GM13977 (cell line): ENCODE measurements at regions not wholly inside any gene's neighbourhood (a gene's known extent, or its start where the extent isn't known, plus 50 kb on each side); places are given as distances from the start of the nearest gene placed in this dataset.

Experiments used
- DNase-seq: peaks from one replicate; pipeline ENCODE4 v3.0.0; 2012; ENCODE audit warnings: low spot score
- CTCF ChIP-seq: IDR thresholded peaks from 2 replicates; pipeline ENCODE4 v1.5.1; 2012; ENCODE audit warnings: mild to moderate bottlenecking, control low read depth; ENCODE audit not compliant: insufficient read depth; ENCODE audit errors: extremely low read depth, missing control alignments
- in situ Hi-C: fragments of 300-500 bp; cut with MboI; formaldehyde crosslinking; loops from one replicate; pipeline ENCODE4 v1.12.0; 2022; ENCODE audit warnings: low sequenced_read_pairs, low pct_unique_long_range_greater_than_20kb, mixed read lengths, inconsistent platforms; ENCODE audit not compliant: unreplicated experiment

DNA sequence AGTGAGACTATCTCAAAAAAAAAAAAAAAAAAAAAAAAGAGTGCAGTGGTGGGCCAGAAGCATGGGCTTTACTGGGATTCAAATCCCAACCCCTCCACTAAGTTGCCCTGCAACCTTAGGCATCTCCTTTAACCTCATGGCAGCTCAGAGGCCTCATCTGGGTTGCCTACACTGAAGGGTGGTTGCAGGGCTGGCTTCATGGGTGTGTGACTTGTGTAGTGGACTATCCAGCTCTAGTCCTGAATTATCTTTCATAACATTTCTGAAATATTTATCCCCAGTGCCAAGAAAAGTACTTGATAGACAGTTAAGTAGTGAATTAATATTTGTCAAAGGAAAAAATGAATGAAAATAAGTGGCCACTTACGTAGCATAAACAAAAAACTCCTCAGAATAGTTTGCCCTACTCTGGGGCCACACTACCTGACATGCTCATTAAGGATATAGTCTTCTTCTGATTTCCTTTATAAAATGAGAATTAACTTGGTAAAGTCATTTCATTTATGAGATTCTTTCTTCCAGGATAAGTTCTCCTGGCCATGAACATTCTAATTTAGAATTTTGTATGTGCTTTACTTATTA, 116.0 kb upstream of the SYT13 start:
- no peak for TF ChIP-seq CTCF
- in situ Hi-C loops: no loop called here
- DNase-seq: no peak

GRCh38 chr11:45400591-45400990, 114.5 kb upstream of the SYT13 start:
- in situ Hi-C loops: no loop called here
- TF ChIP-seq CTCF: no peak
- no peak for DNase-seq

- TF ChIP-seq CTCF: no peak
- DNase-seq: no peak
- in situ Hi-C loops: loop anchor here (25.0 kb wide), 1 partner anchor 363 kb away; no protein-coding TSS in a partner anchor
These were observed 113.0 kb upstream of the SYT13 start for GRCh38 chr11:45399166-45399565.

GRCh38 chr11:45398325-45398724, 112.2 kb upstream of the SYT13 start:
- no peak for TF ChIP-seq CTCF
- in situ Hi-C loops: loop anchor here (25.0 kb wide), 1 partner anchor 364 kb away; no protein-coding TSS in a partner anchor
- no peak for DNase-seq

- in situ Hi-C loops: loop anchor here (25.0 kb wide), 1 partner anchor 366 kb away; no protein-coding TSS in a partner anchor
- TF ChIP-seq CTCF: no peak
- DNase-seq: no peak
These were observed 110.3 kb upstream of the SYT13 start for GRCh38 chr11:45396394-45396793.

GRCh38 chr11:45395947-45396346, 109.8 kb upstream of the SYT13 start:
- DNase-seq: no peak
- in situ Hi-C loops: loop anchor here (25.0 kb wide), 1 partner anchor 366 kb away; no protein-coding TSS in a partner anchor
- TF ChIP-seq CTCF: no peak
